CD4-positive, CD25-positive, alpha-beta regulatory T cell (primary cell): ENCODE measurements at regions not wholly inside any gene's neighbourhood (a gene's known extent, or its start where the extent isn't known, plus 50 kb on each side); places are given as distances from the start of the nearest gene placed in this dataset.

Experiments
- ATAC-seq, 2 donors: fragments of 150-1000 bp; cut with Tn5 transposase; one replicate each; pipeline ENCODE4 v1.10.0; 2021; ENCODE audit warnings: low read depth in 2 of 2, moderate number of reproducible peaks in 2 of 2, moderate library complexity in 1 of 2
- DNase-seq, 3 donors: peaks; one replicate each; pipeline versions ENCODE4 v3.0.0 to v3.0.0-alpha.2; 2012 to 2022; ENCODE audit warnings: mixed read lengths in 1 of 3
- H3K27ac ChIP-seq: one replicate; pipeline ENCODE4 v1.7.0; 2013; ENCODE audit warnings: mild to moderate bottlenecking, low read length; ENCODE audit not compliant: insufficient read depth, poor library complexity, severe bottlenecking
- H3K27me3 ChIP-seq: one replicate; pipeline ENCODE4 v1.7.0; 2013; ENCODE audit warnings: low read length; ENCODE audit not compliant: control insufficient read depth, insufficient read depth
- H3K36me3 ChIP-seq: one replicate; pipeline ENCODE4 v1.7.0; 2013; ENCODE audit warnings: mild to moderate bottlenecking, low read length, moderate library complexity; ENCODE audit not compliant: control insufficient read depth, insufficient read depth
- H3K4me1 ChIP-seq: 2 replicates; pipeline ENCODE4 v1.7.0; 2013; ENCODE audit warnings: mild to moderate bottlenecking, low read length; ENCODE audit not compliant: insufficient read depth, control insufficient read depth, poor library complexity, severe bottlenecking
- H3K4me3 ChIP-seq: one replicate; pipeline ENCODE4 v1.7.0; 2013; ENCODE audit warnings: low read depth, mild to moderate bottlenecking, low read length, moderate library complexity
- H3K9me3 ChIP-seq, 2 experiments: 1 replicate in 1 of 2; 2 replicates in 1 of 2; pipeline ENCODE4 v1.7.0; 2013; ENCODE audit warnings: low read length in 2 of 2, mild to moderate bottlenecking in 1 of 2, moderate library complexity in 1 of 2; ENCODE audit not compliant: control insufficient read depth in 2 of 2
- H3K27ac Mint-ChIP-seq, 3 donors: one replicate each; pipeline ENCODE4 v1.8.0; 2020 to 2022; ENCODE audit warnings: mild to moderate bottlenecking in 3 of 3, mixed read lengths in 3 of 3, moderate library complexity in 2 of 3
- H3K27me3 Mint-ChIP-seq: one replicate; pipeline ENCODE4 v1.8.0; 2022; ENCODE audit warnings: mild to moderate bottlenecking, mixed read lengths
- H3K36me3 Mint-ChIP-seq: one replicate; pipeline ENCODE4 v1.8.0; 2020; ENCODE audit warnings: mixed read lengths
- H3K4me1 Mint-ChIP-seq, 4 donors: one replicate each; pipeline ENCODE4 v1.8.0; 2020 to 2022; ENCODE audit warnings: mixed read lengths in 4 of 4, mild to moderate bottlenecking in 1 of 4
- H3K4me3 Mint-ChIP-seq, 4 donors: one replicate each; pipeline ENCODE4 v1.8.0; 2020 to 2022; ENCODE audit warnings: mild to moderate bottlenecking in 4 of 4, mixed read lengths in 4 of 4, moderate library complexity in 3 of 4
- H3K9me3 Mint-ChIP-seq, 7 donors: one replicate each; pipeline ENCODE4 v1.8.0; 2020 to 2022; ENCODE audit warnings: mixed read lengths in 7 of 7, mild to moderate bottlenecking in 3 of 7, moderate library complexity in 2 of 7

- DNase-seq = no peak
- no peaks in the 10 kb centered on the region for H3K36me3 Mint-ChIP-seq
- no peak overlapping the region for H3K27ac Mint-ChIP-seq
- H3K4me1 Mint-ChIP-seq = no peaks in the 10 kb centered on the region
- Histone ChIP-seq H3K36me3 (no peaks in the 10 kb centered on the region), H3K4me3 (no peak overlapping the region), H3K27me3 (no peaks in the 10 kb centered on the region), H3K4me1 (no peaks in the 10 kb centered on the region), H3K9me3 (no peaks in the 10 kb centered on the region), H3K27ac (no peak overlapping the region)
- no peak overlapping the region for H3K4me3 Mint-ChIP-seq
- H3K9me3 Mint-ChIP-seq = peaks cover 0 to 24% (median 2%) of the 10 kb centered on the region in 7 donors
- no peak for ATAC-seq
- H3K27me3 Mint-ChIP-seq = no peaks in the 10 kb centered on the region
Observed at GRCh38 chr6:54640911-54641310, 205.7 kb upstream of the FAM83B start.

GRCh38 chr6:54646069-54646950 is 200.3 kb upstream of the FAM83B start:
- Mint-ChIP-seq H3K36me3 (no peaks in the 10 kb centered on the region), H3K9me3 (peaks cover 0 to 8% (median 3%) of the 10 kb centered on the region in 7 donors), H3K27me3 (no peaks in the 10 kb centered on the region), H3K27ac (no peak overlapping the region), H3K4me1 (no peaks in the 10 kb centered on the region), H3K4me3 (no peak overlapping the region)
- H3K27me3 ChIP-seq = no peaks in the 10 kb centered on the region
- no peak overlapping the region for H3K4me3 ChIP-seq
- H3K4me1 ChIP-seq = no peaks in the 10 kb centered on the region
- no peaks in the 10 kb centered on the region for H3K36me3 ChIP-seq
- H3K9me3 ChIP-seq = no peaks in the 10 kb centered on the region
- no peak for ATAC-seq
- DNase-seq = no peak
- H3K27ac ChIP-seq = no peak overlapping the region

GRCh38 chr6:54646951-54647664 is 199.5 kb upstream of the FAM83B start:
- Histone ChIP-seq H3K36me3 (no peaks in the 10 kb centered on the region), H3K27ac (no peak overlapping the region), H3K27me3 (no peaks in the 10 kb centered on the region), H3K9me3 (no peaks in the 10 kb centered on the region), H3K4me3 (no peak overlapping the region), H3K4me1 (no peaks in the 10 kb centered on the region)
- H3K4me1 Mint-ChIP-seq = no peaks in the 10 kb centered on the region
- no peaks in the 10 kb centered on the region for H3K36me3 Mint-ChIP-seq
- no peaks in the 10 kb centered on the region for H3K27me3 Mint-ChIP-seq
- H3K9me3 Mint-ChIP-seq = peaks cover 0 to 8% (median 3%) of the 10 kb centered on the region in 7 donors
- H3K27ac Mint-ChIP-seq = no peak overlapping the region
- no peak overlapping the region for H3K4me3 Mint-ChIP-seq
- ATAC-seq (no peak), DNase-seq (no peak)

- H3K27ac Mint-ChIP-seq = no peak overlapping the region
- Histone ChIP-seq H3K27me3 (no peaks in the 10 kb centered on the region), H3K9me3 (no peaks in the 10 kb centered on the region), H3K4me1 (no peaks in the 10 kb centered on the region), H3K4me3 (no peak overlapping the region), H3K27ac (no peak overlapping the region), H3K36me3 (no peaks in the 10 kb centered on the region)
- no peaks in the 10 kb centered on the region for H3K4me1 Mint-ChIP-seq
- H3K9me3 Mint-ChIP-seq = peaks cover 0 to 9% (median 5%) of the 10 kb centered on the region in 7 donors
- H3K4me3 Mint-ChIP-seq = no peak overlapping the region
- no peaks in the 10 kb centered on the region for H3K36me3 Mint-ChIP-seq
- no peaks in the 10 kb centered on the region for H3K27me3 Mint-ChIP-seq
- DNase-seq = no peak
- no peak for ATAC-seq
Observed at GRCh38 chr6:54654381-54654780, 192.2 kb upstream of the FAM83B start.

- no peak for ATAC-seq
- Mint-ChIP-seq H3K9me3 (peaks cover 0 to 9% (median 5%) of the 10 kb centered on the region in 7 donors), H3K4me1 (no peaks in the 10 kb centered on the region), H3K4me3 (no peak overlapping the region), H3K27me3 (no peaks in the 10 kb centered on the region), H3K27ac (no peak overlapping the region), H3K36me3 (no peaks in the 10 kb centered on the region)
- H3K36me3 ChIP-seq = no peaks in the 10 kb centered on the region
- no peak overlapping the region for H3K4me3 ChIP-seq
- no peaks in the 10 kb centered on the region for H3K27me3 ChIP-seq
- no peak overlapping the region for H3K27ac ChIP-seq
- H3K9me3 ChIP-seq = no peaks in the 10 kb centered on the region
- no peaks in the 10 kb centered on the region for H3K4me1 ChIP-seq
- DNase-seq = no peak
Observed at GRCh38 chr6:54655162-54655561, 191.4 kb upstream of the FAM83B start.

GRCh38 chr6:54665278-54665677 is 181.3 kb upstream of the FAM83B start:
- Mint-ChIP-seq H3K4me3 (no peak overlapping the region), H3K9me3 (peaks cover 0 to 22% (median 7%) of the 10 kb centered on the region in 7 donors), H3K4me1 (no peaks in the 10 kb centered on the region), H3K27ac (no peak overlapping the region), H3K36me3 (no peaks in the 10 kb centered on the region), H3K27me3 (no peaks in the 10 kb centered on the region)
- ATAC-seq (no peak), DNase-seq (no peak)
- H3K4me1 ChIP-seq = no peaks in the 10 kb centered on the region
- peaks cover 0 to 6% of the 10 kb centered on the region in 2 experiments for H3K9me3 ChIP-seq
- no peaks in the 10 kb centered on the region for H3K27me3 ChIP-seq
- H3K36me3 ChIP-seq = no peaks in the 10 kb centered on the region
- H3K27ac ChIP-seq = no peak overlapping the region
- no peak overlapping the region for H3K4me3 ChIP-seq

- no peak overlapping the region for H3K27ac ChIP-seq
- H3K36me3 ChIP-seq = no peaks in the 10 kb centered on the region
- no peaks in the 10 kb centered on the region for H3K4me1 ChIP-seq
- H3K4me1 Mint-ChIP-seq = no peaks in the 10 kb centered on the region
- ATAC-seq (no peak), DNase-seq (no peak)
- no peaks in the 10 kb centered on the region for H3K36me3 Mint-ChIP-seq
- peaks cover 0 to 9% (median 3%) of the 10 kb centered on the region in 7 donors for H3K9me3 Mint-ChIP-seq
- no peak overlapping the region for H3K4me3 Mint-ChIP-seq
- no peaks in the 10 kb centered on the region for H3K27me3 Mint-ChIP-seq
- no peak overlapping the region for H3K27ac Mint-ChIP-seq
- H3K4me3 ChIP-seq = no peak overlapping the region
- H3K27me3 ChIP-seq = no peaks in the 10 kb centered on the region
- no peaks in the 10 kb centered on the region for H3K9me3 ChIP-seq
Observed at GRCh38 chr6:54680531-54680930, 166.0 kb upstream of the FAM83B start.
